T-cell (primary cell): ENCODE measurements at regions not wholly inside any gene's neighbourhood (a gene's known extent, or its start where the extent isn't known, plus 50 kb on each side); places are given as distances from the start of the nearest gene placed in this dataset.

Experiments used
- ATAC-seq, 4 experiments: fragments of 200-7000 bp in 3 of 4; fragments of 150-1000 bp in 1 of 4; cut with Tn5 transposase; replicated peaks in 1 of 4; 1 replicate in 3 of 4; 2 replicates in 1 of 4; pipeline ENCODE4 v1.10.0; 2021; ENCODE audit warnings: moderate library complexity in 3 of 4, mild to moderate bottlenecking in 2 of 4, moderate number of reproducible peaks in 1 of 4
- CTCF ChIA-PET, 2 donors: fragments of 300-600 bp; sonication (Branson Sonifier 250); formaldehyde crosslinking; loops; one replicate each; lab custom pipeline; 2022; ENCODE audit warnings: antibody characterized with exemption in 2 of 2; lab: Charles Lee
- POLR2A ChIA-PET, 2 donors: fragments of 300-600 bp; sonication (Branson Sonifier 250); formaldehyde crosslinking; loops; one replicate each; lab custom pipeline; 2022; ENCODE audit warnings: antibody characterized with exemption in 2 of 2; lab: Charles Lee
- DNase-seq, 35 experiments: peaks; one replicate each; pipeline versions ENCODE4 v3.0.0 to v3.0.0-alpha.2; 2013 to 2023
- H3K27ac ChIP-seq: one replicate; pipeline ENCODE4 v1.5.1; 2013; ENCODE audit warnings: low read length
- H3K27me3 ChIP-seq, 2 experiments: replicated peaks in 1 of 2; 1 replicate in 1 of 2; 2 replicates in 1 of 2; pipeline versions ENCODE4 v1.6.1 to v1.7.0; 2013; ENCODE audit warnings: low read length in 1 of 2, mixed read lengths in 1 of 2; ENCODE audit not compliant: control insufficient read depth in 2 of 2, insufficient read depth in 2 of 2; ENCODE audit errors: extremely low read depth in 1 of 2
- H3K36me3 ChIP-seq, 2 donors: 1 replicate in 1 of 2; 2 replicates in 1 of 2; pipeline versions ENCODE4 v1.6.1 to v1.7.0; 2013; ENCODE audit warnings: low read length in 1 of 2; ENCODE audit not compliant: control insufficient read depth in 2 of 2, insufficient read depth in 1 of 2; ENCODE audit errors: extremely low read depth in 1 of 2
- H3K4me1 ChIP-seq, 2 experiments: 1 replicate in 1 of 2; 2 replicates in 1 of 2; pipeline versions ENCODE4 v1.6.1 to v1.7.0; 2013; ENCODE audit warnings: low read length in 2 of 2, mixed read lengths in 1 of 2; ENCODE audit not compliant: insufficient read depth in 2 of 2, control insufficient read depth in 1 of 2; ENCODE audit errors: extremely low read depth in 1 of 2
- H3K4me3 ChIP-seq, 2 donors: 1 replicate in 1 of 2; 2 replicates in 1 of 2; pipeline versions ENCODE4 v1.5.1 to v1.7.0; 2013; ENCODE audit warnings: mild to moderate bottlenecking in 2 of 2, low read length in 1 of 2, moderate library complexity in 1 of 2; ENCODE audit not compliant: control insufficient read depth in 1 of 2; ENCODE audit errors: extremely low read depth in 1 of 2
- H3K9me3 ChIP-seq: 2 replicates; pipeline ENCODE4 v1.7.0; 2013
- H3K27ac Mint-ChIP-seq, 2 donors: one replicate each; pipeline ENCODE4 v1.8.0; 2020 to 2021; ENCODE audit warnings: mild to moderate bottlenecking in 2 of 2, mixed read lengths in 2 of 2
- H3K27me3 Mint-ChIP-seq, 2 donors: one replicate each; pipeline ENCODE4 v1.8.0; 2021 to 2022; ENCODE audit warnings: mixed read lengths in 2 of 2
- H3K36me3 Mint-ChIP-seq: one replicate; pipeline ENCODE4 v1.8.0; 2021; ENCODE audit warnings: mixed read lengths
- H3K4me1 Mint-ChIP-seq, 3 donors: one replicate each; pipeline ENCODE4 v1.8.0; 2020 to 2022; ENCODE audit warnings: mixed read lengths in 3 of 3, mild to moderate bottlenecking in 1 of 3
- H3K4me3 Mint-ChIP-seq, 3 donors: one replicate each; pipeline ENCODE4 v1.8.0; 2020 to 2022; ENCODE audit warnings: mild to moderate bottlenecking in 3 of 3, mixed read lengths in 3 of 3, moderate library complexity in 3 of 3
- H3K9me3 Mint-ChIP-seq, 3 donors: one replicate each; pipeline ENCODE4 v1.8.0; 2020 to 2022; ENCODE audit warnings: mixed read lengths in 3 of 3
- WGBS: methylation state at CpG from one replicate; pipeline ENCODE4 v1.1.5; 2013; ENCODE audit warnings: missing lambda C conversion rate; ENCODE audit not compliant: insufficient coverage; 5-methylcytosine and 5-hydroxymethylcytosine counted together

- Mint-ChIP-seq H3K27me3 (peaks cover 0 to 7% of the 10 kb centered on the region in 2 donors), H3K4me3 (no peak overlapping the region), H3K36me3 (no peaks in the 10 kb centered on the region), H3K9me3 (no peaks in the 10 kb centered on the region), H3K4me1 (no peaks in the 10 kb centered on the region), H3K27ac (no peak overlapping the region)
- DNase-seq (no peak), ATAC-seq (no peak)
- H3K9me3 ChIP-seq, result no peaks in the 10 kb centered on the region
- WGBS, result 68% methylated on average over 8 of the region's 12 CpGs
- ChIA-PET POLR2A (no interaction called here), CTCF (no interaction called here)
- no peak overlapping the region for H3K4me3 ChIP-seq
- no peaks in the 10 kb centered on the region for H3K4me1 ChIP-seq
- no peak overlapping the region for H3K27ac ChIP-seq
- no peaks in the 10 kb centered on the region for H3K36me3 ChIP-seq
- H3K27me3 ChIP-seq, result peaks cover 0 to 6% of the 10 kb centered on the region in 2 experiments
Measured at GRCh38 chr20:39298571-39299506, 336.7 kb downstream of the DHX35 start.

DNA sequence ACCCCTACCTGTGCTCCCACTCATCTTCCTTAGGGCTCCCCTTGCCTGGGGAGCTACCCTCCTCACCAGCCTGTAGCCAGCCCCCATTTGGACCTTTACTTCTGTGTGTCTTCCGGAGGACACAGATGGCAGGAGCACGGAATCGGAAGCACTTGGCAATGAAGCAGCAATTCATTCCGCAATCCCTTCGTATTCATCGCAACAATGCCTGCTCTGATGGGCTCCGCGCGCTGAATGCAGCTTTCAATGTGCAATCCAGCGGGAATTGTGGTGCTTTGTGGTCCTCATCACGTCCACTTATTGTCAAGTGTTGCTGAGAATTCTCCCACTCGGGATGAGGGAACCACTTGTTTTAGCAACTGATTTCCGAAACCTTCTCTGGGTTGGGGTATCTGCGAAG is 336.0 kb downstream of the DHX35 start:
- Histone ChIP-seq H3K9me3 (no peaks in the 10 kb centered on the region), H3K27me3 (peaks cover 0 to 6% of the 10 kb centered on the region in 2 experiments), H3K27ac (no peak overlapping the region), H3K36me3 (no peaks in the 10 kb centered on the region), H3K4me3 (no peak overlapping the region), H3K4me1 (no peaks in the 10 kb centered on the region)
- CTCF ChIA-PET, result no interaction called here
- DNase-seq, result no peak
- Mint-ChIP-seq H3K27ac (no peak overlapping the region), H3K4me3 (no peak overlapping the region), H3K9me3 (no peaks in the 10 kb centered on the region), H3K27me3 (peaks cover under 1 to 7% of the 10 kb centered on the region in 2 donors), H3K36me3 (no peaks in the 10 kb centered on the region), H3K4me1 (no peaks in the 10 kb centered on the region)
- no peak for ATAC-seq
- 80% methylated on average over 14 of the region's 14 CpGs for WGBS
- POLR2A ChIA-PET, result no interaction called here

DNA sequence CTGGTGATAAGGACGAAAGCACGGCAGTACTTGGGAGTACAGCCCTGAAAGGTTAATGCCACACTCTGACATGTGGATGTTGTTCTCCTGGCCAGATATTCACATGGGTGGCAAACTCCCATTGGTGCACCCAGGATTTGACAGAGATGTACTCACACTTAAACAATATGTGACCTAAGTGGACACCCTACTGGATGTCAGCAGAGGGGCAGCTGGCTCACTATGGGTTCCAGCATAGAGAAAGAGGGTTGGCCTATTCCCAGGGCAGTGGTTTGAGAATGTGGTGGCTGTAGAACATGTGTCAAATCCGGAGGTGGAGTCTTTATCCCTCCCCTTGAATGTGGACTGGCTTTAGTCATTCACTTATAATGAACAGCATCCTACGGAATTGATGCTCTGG is 333.2 kb downstream of the DHX35 start:
- Histone ChIP-seq H3K27me3 (peaks cover 0 to 6% of the 10 kb centered on the region in 2 experiments), H3K4me3 (no peak overlapping the region), H3K4me1 (no peaks in the 10 kb centered on the region), H3K9me3 (no peaks in the 10 kb centered on the region), H3K27ac (no peak overlapping the region), H3K36me3 (no peaks in the 10 kb centered on the region)
- Mint-ChIP-seq H3K27me3 (peaks cover 4 to 7% of the 10 kb centered on the region in 2 donors), H3K4me3 (no peak overlapping the region), H3K27ac (no peak overlapping the region), H3K36me3 (no peaks in the 10 kb centered on the region), H3K4me1 (no peaks in the 10 kb centered on the region), H3K9me3 (no peaks in the 10 kb centered on the region)
- DNase-seq, result no peak
- 71% methylated on average over 1 of the region's 4 CpGs for WGBS
- POLR2A ChIA-PET, result no interaction called here
- no peak for ATAC-seq
- CTCF ChIA-PET, result no interaction called here

DNA sequence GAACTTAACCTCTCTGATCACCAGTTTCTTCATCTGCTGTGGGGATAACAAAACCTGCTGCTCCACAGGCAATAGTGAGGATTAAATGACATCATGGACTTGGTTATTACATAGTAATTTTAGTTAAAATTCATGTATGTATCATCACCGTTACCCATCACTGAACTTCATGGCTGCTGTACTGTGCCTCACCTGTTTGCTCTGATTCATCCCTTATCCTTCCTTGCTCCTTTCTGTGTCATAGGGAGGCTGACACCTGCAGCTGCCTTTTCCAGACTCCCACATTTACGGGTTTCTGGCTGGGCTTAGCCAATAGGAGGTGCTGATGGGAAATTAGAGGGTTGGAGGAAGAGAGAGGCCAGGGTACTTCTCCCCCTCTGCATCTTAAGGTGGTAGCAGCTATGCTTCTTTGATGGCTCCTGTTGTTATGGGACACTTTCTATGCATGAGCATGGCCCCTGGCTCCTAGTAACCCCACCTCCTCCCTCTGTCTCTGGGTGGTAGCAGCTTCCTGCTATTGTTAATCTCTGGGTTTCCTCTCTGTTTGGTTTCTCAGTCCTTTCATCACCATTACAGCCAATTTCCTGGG is 332.1 kb downstream of the DHX35 start:
- peaks cover 4 to 12% of the 10 kb centered on the region in 2 donors for H3K27me3 Mint-ChIP-seq
- ChIA-PET CTCF (no interaction called here), POLR2A (no interaction called here)
- H3K4me1 Mint-ChIP-seq, result no peaks in the 10 kb centered on the region
- no peaks in the 10 kb centered on the region for H3K9me3 ChIP-seq
- no CpG with 5 or more reads among the region's 2 CpGs for WGBS
- no peak overlapping the region for H3K4me3 Mint-ChIP-seq
- no peaks in the 10 kb centered on the region for H3K36me3 Mint-ChIP-seq
- no peak overlapping the region for H3K4me3 ChIP-seq
- ATAC-seq (no peak), DNase-seq (no peak)
- peaks cover 2 to 6% of the 10 kb centered on the region in 2 experiments for H3K27me3 ChIP-seq
- H3K27ac Mint-ChIP-seq, result no peak overlapping the region
- no peaks in the 10 kb centered on the region for H3K9me3 Mint-ChIP-seq
- H3K4me1 ChIP-seq, result no peaks in the 10 kb centered on the region
- no peak overlapping the region for H3K27ac ChIP-seq
- no peaks in the 10 kb centered on the region for H3K36me3 ChIP-seq

DNA sequence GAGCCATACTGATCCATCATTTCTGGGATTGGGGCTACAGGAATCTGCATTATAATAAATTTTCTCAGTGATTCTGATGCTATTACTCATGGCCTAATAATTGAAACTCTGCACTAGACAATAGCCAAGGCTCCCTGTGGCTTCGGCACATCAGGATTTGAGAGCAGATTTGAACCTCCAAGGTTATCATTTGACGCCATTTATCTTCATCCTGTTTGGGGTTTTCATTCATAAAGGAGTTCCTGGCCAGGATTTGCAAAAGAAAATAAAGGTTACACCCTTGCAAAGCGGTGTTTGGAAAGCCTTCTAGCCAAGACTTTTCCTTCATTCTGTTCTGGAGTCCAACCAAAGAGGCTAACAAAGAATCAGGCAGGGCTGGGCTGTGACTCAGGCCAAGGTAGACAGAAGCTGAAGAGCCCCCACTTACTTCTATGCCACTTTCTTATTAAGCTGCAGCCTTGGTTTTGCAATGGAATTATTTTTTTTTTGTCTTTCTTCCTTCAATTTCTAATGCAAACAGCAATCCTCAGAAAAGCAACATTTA is 330.1 kb downstream of the DHX35 start:
- H3K27me3 ChIP-seq, result peaks cover 2% of the 10 kb centered on the region in 2 experiments
- no peak overlapping the region for H3K27ac ChIP-seq
- no peak overlapping the region for H3K27ac Mint-ChIP-seq
- H3K9me3 ChIP-seq, result no peaks in the 10 kb centered on the region
- no peak overlapping the region for H3K4me3 ChIP-seq
- no peaks in the 10 kb centered on the region for H3K36me3 ChIP-seq
- H3K36me3 Mint-ChIP-seq, result no peaks in the 10 kb centered on the region
- H3K9me3 Mint-ChIP-seq, result peaks cover 0 to 6% (median 0%) of the 10 kb centered on the region in 3 donors
- 70% methylated on average over 2 of the region's 3 CpGs for WGBS
- ATAC-seq (no peak), DNase-seq (no peak)
- POLR2A ChIA-PET, result no interaction called here
- CTCF ChIA-PET, result no interaction called here
- no peak overlapping the region for H3K4me3 Mint-ChIP-seq
- H3K4me1 ChIP-seq, result no peaks in the 10 kb centered on the region
- H3K27me3 Mint-ChIP-seq, result peaks cover 10 to 11% of the 10 kb centered on the region in 2 donors
- H3K4me1 Mint-ChIP-seq, result no peaks in the 10 kb centered on the region

GRCh38 chr20:39291301-39291700 is 329.2 kb downstream of the DHX35 start:
- Histone ChIP-seq H3K9me3 (no peaks in the 10 kb centered on the region), H3K36me3 (no peaks in the 10 kb centered on the region), H3K27ac (no peak overlapping the region), H3K4me1 (no peaks in the 10 kb centered on the region), H3K27me3 (peaks cover 2% of the 10 kb centered on the region in 2 experiments), H3K4me3 (no peak overlapping the region)
- ATAC-seq (no peak), DNase-seq (no peak)
- WGBS, result 29% methylated on average over 1 of the region's 5 CpGs
- H3K27me3 Mint-ChIP-seq, result peaks cover 10 to 11% of the 10 kb centered on the region in 2 donors
- no peak overlapping the region for H3K4me3 Mint-ChIP-seq
- POLR2A ChIA-PET, result no interaction called here
- H3K9me3 Mint-ChIP-seq, result peaks cover 0 to 6% (median 0%) of the 10 kb centered on the region in 3 donors
- CTCF ChIA-PET, result no interaction called here
- H3K4me1 Mint-ChIP-seq, result no peaks in the 10 kb centered on the region
- no peaks in the 10 kb centered on the region for H3K36me3 Mint-ChIP-seq
- no peak overlapping the region for H3K27ac Mint-ChIP-seq
